ENCODE measurements at regions not wholly inside any gene's neighbourhood (a gene's known extent, or its start where the extent isn't known, plus 50 kb on each side); places are given as distances from the start of the nearest gene placed in this dataset.
"Not testable (repeated sequence)": the region's sequence is repeated elsewhere in the genome, so short reads cannot be mapped to it uniquely, and the experiment has no call there.

GRCh38 chr3:35950021-35950420, 310.7 kb downstream of the ARPP21 start:
- no peak for DNase-seq

GRCh38 chr3:35954413-35954812, 315.1 kb downstream of the ARPP21 start:
- DNase-seq: no peak

- DNase-seq: peak; percentile 1
Observed at GRCh38 chr3:35965908-35966307, 326.6 kb downstream of the ARPP21 start.

- DNase-seq: no peak
Observed at GRCh38 chr3:35966629-35967464, 327.5 kb downstream of the ARPP21 start.

GRCh38 chr3:35968043-35968622, 328.8 kb downstream of the ARPP21 start:
- DNase-seq: no peak

- no peak for DNase-seq
Observed at GRCh38 chr3:35969406-35969805, 330.1 kb downstream of the ARPP21 start.

GRCh38 chr3:35970793-35971192, 331.5 kb downstream of the ARPP21 start:
- no peak for DNase-seq

GRCh38 chr3:35971686-35972085, 332.4 kb downstream of the ARPP21 start:
- no peak for DNase-seq

- DNase-seq: no peak
Observed at GRCh38 chr3:35974872-35975271, 335.5 kb downstream of the ARPP21 start.

- no peak for DNase-seq
Observed at GRCh38 chr3:35986161-35986560, 346.8 kb downstream of the ARPP21 start.

GRCh38 chr3:35987386-35987785, 348.1 kb downstream of the ARPP21 start:
- no peak for DNase-seq

- DNase-seq: no peak
Observed at GRCh38 chr3:35992041-35992440, 352.7 kb downstream of the ARPP21 start.

- DNase-seq: no peak
Observed at GRCh38 chr3:36011791-36012190, 368.5 kb upstream of the STAC start.

GRCh38 chr3:36013425-36013824, 366.9 kb upstream of the STAC start:
- DNase-seq: no peak

GRCh38 chr3:36025232-36025631, 355.1 kb upstream of the STAC start:
- DNase-seq: no peak

GRCh38 chr3:36032180-36033047, 347.9 kb upstream of the STAC start:
- DNase-seq: no peak

GRCh38 chr3:36058404-36059030, 321.8 kb upstream of the STAC start:
- DNase-seq: no peak

- DNase-seq: no peak
Observed at GRCh38 chr3:36060950-36061349, 319.4 kb upstream of the STAC start.

- DNase-seq: no peak
Observed at GRCh38 chr3:36063992-36064391, 316.3 kb upstream of the STAC start.

GRCh38 chr3:36065321-36065720, 315.0 kb upstream of the STAC start:
- DNase-seq: no peak

GRCh38 chr3:36075491-36075890, 304.8 kb upstream of the STAC start:
- DNase-seq: no peak

- no peak for DNase-seq
Observed at GRCh38 chr3:36077320-36077719, 303.0 kb upstream of the STAC start.

GRCh38 chr3:36082958-36083357, 297.3 kb upstream of the STAC start:
- not testable (repeated sequence) for DNase-seq

All from amniotic stem cell (primary cell).